Ishikawa (cell line): ENCODE measurements at regions not wholly inside any gene's neighbourhood (a gene's known extent, or its start where the extent isn't known, plus 50 kb on each side); places are given as distances from the start of the nearest gene placed in this dataset.

ENCODE experiments used
- CEBPB ChIP-seq: IDR thresholded peaks from 2 replicates; pipeline ENCODE4 v1.6.1; 2012
- CREB1 ChIP-seq: IDR thresholded peaks from 2 replicates; pipeline ENCODE4 v1.6.1; 2012; ENCODE audit warnings: low read depth
- RAD21 ChIP-seq: IDR thresholded peaks from 2 replicates; pipeline ENCODE4 v1.6.1; 2012; ENCODE audit warnings: low read depth
- TCF12 ChIP-seq: IDR thresholded peaks from 2 replicates; pipeline ENCODE4 v1.6.1; 2012; ENCODE audit warnings: low read depth
- USF1 ChIP-seq: IDR thresholded peaks from 2 replicates; pipeline ENCODE4 v1.6.1; 2012
- ZBTB7A ChIP-seq: IDR thresholded peaks from 2 replicates; pipeline ENCODE4 v1.6.1; 2012; ENCODE audit warnings: low read depth

GRCh38 chr2:239778042-239778851, 246.9 kb downstream of the NDUFA10 start:
- TF ChIP-seq RAD21 (no peak), TCF12 (no peak), CEBPB (no peak), USF1 (no peak), CREB1 (no peak), ZBTB7A (no peak)
